ENCODE measurements at regions not wholly inside any gene's neighbourhood (a gene's known extent, or its start where the extent isn't known, plus 50 kb on each side); places are given as distances from the start of the nearest gene placed in this dataset.

DNA sequence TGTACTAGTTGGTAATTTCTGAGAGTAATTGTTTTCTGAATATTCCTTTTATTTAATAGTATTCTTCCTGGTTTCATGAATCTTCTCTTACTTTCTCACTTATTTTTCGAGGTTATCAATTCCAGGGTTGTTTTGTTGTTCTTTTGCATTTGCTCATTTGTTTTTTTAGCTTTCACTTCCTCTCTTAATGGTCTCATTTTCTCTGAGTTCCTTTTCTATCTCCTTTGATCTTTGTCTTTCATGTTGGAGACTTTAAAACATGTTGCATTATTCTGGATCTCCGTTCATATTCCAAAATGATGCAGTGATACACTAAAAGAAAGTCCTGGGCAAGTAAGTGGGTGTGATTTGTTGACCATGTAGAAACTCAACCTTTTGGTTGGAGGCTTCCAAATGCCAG, 345.3 kb upstream of the SLC35B3 start:
- Mint-ChIP-seq H3K27me3 (no peaks in the 10 kb centered on the region), H3K36me3 (peaks cover 2% of the 10 kb centered on the region), H3K27ac (no peak overlapping the region), H3K4me3 (no peak overlapping the region), H3K9me3 (peaks cover 12% of the 10 kb centered on the region), H3K4me1 (peaks cover 5% of the 10 kb centered on the region)
- ATAC-seq (ENCODE audit: low read depth) (no peak), DNase-seq (ENCODE audit: low spot score in 2 of 2) (no peak)

- Mint-ChIP-seq H3K9me3 (peaks cover 5% of the 10 kb centered on the region), H3K4me1 (peaks cover 3% of the 10 kb centered on the region), H3K27ac (no peak overlapping the region), H3K27me3 (no peaks in the 10 kb centered on the region), H3K36me3 (no peaks in the 10 kb centered on the region), H3K4me3 (no peak overlapping the region)
- no peak for DNase-seq (ENCODE audit: low spot score in 2 of 2)
- ATAC-seq (ENCODE audit: low read depth): no peak
These were observed 329.4 kb upstream of the SLC35B3 start for GRCh38 chr6:8764733-8765132.

DNA sequence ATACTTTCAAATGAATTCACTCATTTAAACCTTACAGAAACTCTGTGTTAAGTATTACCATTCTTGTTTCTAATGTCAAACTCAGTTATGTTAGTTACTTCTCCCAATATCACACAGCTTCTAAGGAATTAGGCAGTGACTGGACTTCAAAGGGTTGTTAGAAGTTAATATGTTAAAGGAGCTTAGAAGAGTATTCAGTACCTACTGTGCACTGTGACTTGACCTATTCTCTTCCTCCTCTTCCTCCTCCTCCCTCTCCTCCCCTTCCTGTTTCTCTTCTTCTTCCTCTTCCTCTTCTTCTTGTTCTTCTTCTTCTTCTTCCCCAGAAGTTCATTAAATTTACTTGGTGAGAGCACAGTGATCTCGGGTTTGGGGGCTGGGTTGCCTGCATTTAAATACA, 325.6 kb upstream of the SLC35B3 start:
- H3K4me3 Mint-ChIP-seq: no peak overlapping the region
- peaks cover 3% of the 10 kb centered on the region for H3K4me1 Mint-ChIP-seq
- no peak for ATAC-seq (ENCODE audit: low read depth)
- H3K27me3 Mint-ChIP-seq: no peaks in the 10 kb centered on the region
- DNase-seq (ENCODE audit: low spot score in 2 of 2): no peak
- no peak overlapping the region for H3K27ac Mint-ChIP-seq
- H3K9me3 Mint-ChIP-seq: peaks cover 9% of the 10 kb centered on the region
- H3K36me3 Mint-ChIP-seq: no peaks in the 10 kb centered on the region

- no peak for DNase-seq (ENCODE audit: low spot score in 2 of 2)
- Mint-ChIP-seq H3K36me3 (no peaks in the 10 kb centered on the region), H3K27me3 (no peaks in the 10 kb centered on the region)
These were observed 323.1 kb upstream of the SLC35B3 start for GRCh38 chr6:8758412-8758811.

DNA sequence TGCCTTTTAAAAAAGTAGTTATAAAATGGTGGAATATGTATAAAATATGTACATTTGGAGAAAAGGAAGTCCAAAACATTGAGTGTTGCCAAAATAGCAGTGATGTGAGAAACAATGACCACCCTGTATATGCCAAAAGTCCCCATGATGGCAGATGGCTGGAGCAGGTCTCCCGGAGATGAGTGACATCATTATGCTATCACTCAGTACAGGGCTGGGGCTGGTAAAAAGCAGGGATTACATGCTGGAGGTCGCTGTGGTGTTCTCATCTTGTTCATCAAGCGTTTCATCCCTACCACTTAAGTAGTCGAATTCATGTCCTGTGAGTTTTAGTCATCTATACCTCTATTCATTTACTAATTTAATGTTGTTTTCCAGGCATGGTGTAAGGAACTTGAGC, 315.3 kb upstream of the SLC35B3 start:
- Mint-ChIP-seq H3K27me3 (peaks cover 2% of the 10 kb centered on the region), H3K9me3 (peaks cover 6% of the 10 kb centered on the region), H3K4me1 (no peaks in the 10 kb centered on the region), H3K36me3 (no peaks in the 10 kb centered on the region), H3K27ac (no peak overlapping the region), H3K4me3 (no peak overlapping the region)
- ATAC-seq (ENCODE audit: low read depth) (no peak), DNase-seq (ENCODE audit: low spot score in 2 of 2) (no peak)

More at GRCh38 chr6:8758412-8758811, 323.1 kb upstream of the SLC35B3 start:
- H3K4me1 Mint-ChIP-seq: peaks cover 3% of the 10 kb centered on the region
- no peak overlapping the region for H3K4me3 Mint-ChIP-seq
- H3K9me3 Mint-ChIP-seq: peaks cover 7% of the 10 kb centered on the region
- no peak overlapping the region for H3K27ac Mint-ChIP-seq
- ATAC-seq (ENCODE audit: low read depth): no peak

DNA sequence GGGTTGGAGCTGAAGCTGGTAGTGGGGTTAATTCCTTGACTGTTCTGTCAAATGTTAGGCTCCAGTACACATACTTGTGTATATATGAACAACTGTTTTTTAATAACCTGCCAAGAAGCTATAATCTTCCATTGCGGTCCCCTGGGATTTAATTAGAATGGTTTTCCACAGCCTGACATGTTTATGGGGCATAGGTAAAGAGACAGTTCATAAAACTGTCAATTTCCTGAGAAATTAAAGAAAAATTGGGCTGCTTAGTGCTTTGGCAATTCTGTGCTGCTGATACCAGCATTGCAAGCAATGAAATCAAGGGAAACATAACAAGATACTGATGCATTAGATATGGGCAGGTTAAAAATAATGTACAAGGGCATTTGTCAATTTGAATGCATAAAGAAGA, 314.1 kb upstream of the SLC35B3 start:
- Mint-ChIP-seq H3K27me3 (peaks cover 2% of the 10 kb centered on the region), H3K36me3 (no peaks in the 10 kb centered on the region), H3K4me1 (no peaks in the 10 kb centered on the region), H3K9me3 (peaks cover 7% of the 10 kb centered on the region), H3K27ac (no peak overlapping the region), H3K4me3 (no peak overlapping the region)
- ATAC-seq (ENCODE audit: low read depth) (no peak), DNase-seq (ENCODE audit: low spot score in 2 of 2) (no peak)

GRCh38 chr6:8743170-8743745, 307.9 kb upstream of the SLC35B3 start:
- Mint-ChIP-seq H3K4me1 (peaks cover 11% of the 10 kb centered on the region), H3K36me3 (no peaks in the 10 kb centered on the region), H3K9me3 (peaks cover 7% of the 10 kb centered on the region), H3K27ac (peak overlapping the region; percentile 48), H3K4me3 (peak overlapping the region; percentile 82), H3K27me3 (no peaks in the 10 kb centered on the region)
- DNase-seq (ENCODE audit: low spot score in 2 of 2): no peak
- ATAC-seq (ENCODE audit: low read depth): peak; percentile 50

DNA sequence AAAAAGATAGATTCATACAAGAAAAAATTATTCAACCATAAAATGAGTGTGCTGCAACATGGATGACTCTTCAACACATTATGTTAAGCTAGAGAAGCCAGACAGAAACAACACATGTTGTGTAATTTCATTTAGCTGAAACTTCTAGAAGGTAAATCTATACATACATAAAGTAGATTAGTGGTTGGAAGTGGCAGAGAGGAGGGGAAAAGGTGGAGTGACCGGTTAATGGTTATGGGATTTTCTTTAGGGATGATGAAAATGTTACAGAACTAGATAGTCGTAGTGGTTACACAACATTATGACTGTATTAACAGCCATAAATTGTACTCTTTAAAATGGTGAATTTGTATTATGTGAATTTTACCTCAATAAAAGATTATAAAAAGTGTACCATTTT, 304.1 kb upstream of the SLC35B3 start:
- H3K4me3 Mint-ChIP-seq: no peak overlapping the region
- H3K4me1 Mint-ChIP-seq: peaks cover 11% of the 10 kb centered on the region
- ATAC-seq (ENCODE audit: low read depth) (no peak), DNase-seq (ENCODE audit: low spot score in 2 of 2) (no peak)
- no peak overlapping the region for H3K27ac Mint-ChIP-seq
- H3K9me3 Mint-ChIP-seq: peaks cover under 1% of the 10 kb centered on the region
- no peaks in the 10 kb centered on the region for H3K36me3 Mint-ChIP-seq
- no peaks in the 10 kb centered on the region for H3K27me3 Mint-ChIP-seq

GRCh38 chr6:8738951-8739350, 303.6 kb upstream of the SLC35B3 start:
- Mint-ChIP-seq H3K27me3 (peaks cover under 1% of the 10 kb centered on the region), H3K4me1 (peaks cover 11% of the 10 kb centered on the region), H3K36me3 (no peaks in the 10 kb centered on the region), H3K4me3 (no peak overlapping the region), H3K27ac (no peak overlapping the region), H3K9me3 (no peaks in the 10 kb centered on the region)
- DNase-seq (ENCODE audit: low spot score in 2 of 2) (no peak), ATAC-seq (ENCODE audit: low read depth) (no peak)

- Mint-ChIP-seq H3K27ac (no peak overlapping the region), H3K36me3 (no peaks in the 10 kb centered on the region), H3K4me3 (no peak overlapping the region), H3K9me3 (no peaks in the 10 kb centered on the region), H3K27me3 (peaks cover 6% of the 10 kb centered on the region), H3K4me1 (peaks cover 4% of the 10 kb centered on the region)
- DNase-seq (ENCODE audit: low spot score in 2 of 2): no peak
- no peak for ATAC-seq (ENCODE audit: low read depth)
These were observed 301.0 kb upstream of the SLC35B3 start for GRCh38 chr6:8736156-8736895.

DNA sequence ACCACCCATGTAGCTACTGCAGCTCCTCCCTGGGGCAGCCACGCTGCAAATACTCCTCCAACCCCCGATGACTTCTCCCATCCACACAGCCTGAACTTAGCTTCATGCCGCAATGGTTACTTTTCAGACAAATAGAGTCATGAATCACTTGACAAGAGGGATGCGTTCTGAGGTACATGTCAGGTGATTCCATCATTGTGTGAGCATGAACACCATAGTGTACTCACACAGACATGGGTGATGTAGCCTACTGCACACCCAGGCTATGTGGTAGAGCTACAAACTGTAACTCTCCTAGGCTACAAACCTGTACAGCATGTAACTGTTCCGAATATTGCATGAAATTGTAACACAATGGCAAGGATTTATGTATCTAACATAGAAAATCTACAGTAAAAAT, 298.5 kb upstream of the SLC35B3 start:
- no peak overlapping the region for H3K4me3 Mint-ChIP-seq
- peaks cover 6% of the 10 kb centered on the region for H3K27me3 Mint-ChIP-seq
- no peak overlapping the region for H3K27ac Mint-ChIP-seq
- ATAC-seq (ENCODE audit: low read depth): no peak
- H3K4me1 Mint-ChIP-seq: peaks cover 4% of the 10 kb centered on the region
- H3K36me3 Mint-ChIP-seq: no peaks in the 10 kb centered on the region
- DNase-seq (ENCODE audit: low spot score in 2 of 2): no peak
- no peaks in the 10 kb centered on the region for H3K9me3 Mint-ChIP-seq

DNA sequence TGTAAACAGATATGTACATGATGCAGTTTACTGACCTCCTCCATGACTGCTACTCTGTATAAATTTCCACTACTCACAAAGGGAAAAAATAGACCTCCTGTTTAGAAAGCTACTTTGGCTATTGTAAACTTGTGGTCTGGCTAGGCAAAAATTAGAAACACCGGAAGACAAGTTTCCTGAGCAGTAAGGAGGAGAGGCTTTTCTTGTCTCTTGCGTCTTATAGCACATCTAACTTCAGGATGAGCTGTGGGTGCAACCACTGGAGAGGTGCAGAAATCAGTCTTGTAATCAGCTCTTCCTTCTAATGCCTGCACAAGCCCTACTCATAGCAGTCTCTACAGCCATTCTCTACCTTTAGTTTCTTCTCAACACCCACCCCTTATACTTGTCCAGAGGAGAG, 296.5 kb upstream of the SLC35B3 start:
- Mint-ChIP-seq H3K36me3 (no peaks in the 10 kb centered on the region), H3K4me3 (no peak overlapping the region), H3K27me3 (peaks cover 6% of the 10 kb centered on the region), H3K4me1 (peaks cover 4% of the 10 kb centered on the region), H3K27ac (no peak overlapping the region), H3K9me3 (no peaks in the 10 kb centered on the region)
- ATAC-seq (ENCODE audit: low read depth) (no peak), DNase-seq (ENCODE audit: low spot score in 2 of 2) (no peak)

GRCh38 chr6:8710668-8711431, 275.5 kb upstream of the SLC35B3 start:
- peaks cover 1% of the 10 kb centered on the region for H3K36me3 Mint-ChIP-seq
- no peak overlapping the region for H3K4me3 Mint-ChIP-seq

GRCh38 chr6:8707956-8708772, 272.8 kb upstream of the SLC35B3 start:
- H3K4me1 Mint-ChIP-seq: no peaks in the 10 kb centered on the region
- ATAC-seq (ENCODE audit: low read depth) (no peak), DNase-seq (ENCODE audit: low spot score in 2 of 2) (no peak)
- H3K9me3 Mint-ChIP-seq: peaks cover 3% of the 10 kb centered on the region
- H3K27ac Mint-ChIP-seq: no peak overlapping the region
- peaks cover 1% of the 10 kb centered on the region for H3K36me3 Mint-ChIP-seq
- H3K27me3 Mint-ChIP-seq: peaks cover 2% of the 10 kb centered on the region
- no peak overlapping the region for H3K4me3 Mint-ChIP-seq

More at GRCh38 chr6:8710668-8711431, 275.5 kb upstream of the SLC35B3 start:
- H3K27ac Mint-ChIP-seq: no peak overlapping the region
- no peaks in the 10 kb centered on the region for H3K4me1 Mint-ChIP-seq
- peaks cover 3% of the 10 kb centered on the region for H3K9me3 Mint-ChIP-seq
- DNase-seq (ENCODE audit: low spot score in 2 of 2): no peak
- ATAC-seq (ENCODE audit: low read depth): no peak
- H3K27me3 Mint-ChIP-seq: peaks cover 2% of the 10 kb centered on the region

Data from memory B cell (primary cell).